LNCAP (cell line): ENCODE measurements at regions not wholly inside any gene's neighbourhood (a gene's known extent, or its start where the extent isn't known, plus 50 kb on each side); places are given as distances from the start of the nearest gene placed in this dataset.

Source experiments
- CTCF ChIP-seq: fragments of 450-650 bp; IDR thresholded peaks from 2 replicates; pipeline ENCODE4 v1.5.1; 2017; ENCODE audit warnings: mild to moderate bottlenecking

DNA sequence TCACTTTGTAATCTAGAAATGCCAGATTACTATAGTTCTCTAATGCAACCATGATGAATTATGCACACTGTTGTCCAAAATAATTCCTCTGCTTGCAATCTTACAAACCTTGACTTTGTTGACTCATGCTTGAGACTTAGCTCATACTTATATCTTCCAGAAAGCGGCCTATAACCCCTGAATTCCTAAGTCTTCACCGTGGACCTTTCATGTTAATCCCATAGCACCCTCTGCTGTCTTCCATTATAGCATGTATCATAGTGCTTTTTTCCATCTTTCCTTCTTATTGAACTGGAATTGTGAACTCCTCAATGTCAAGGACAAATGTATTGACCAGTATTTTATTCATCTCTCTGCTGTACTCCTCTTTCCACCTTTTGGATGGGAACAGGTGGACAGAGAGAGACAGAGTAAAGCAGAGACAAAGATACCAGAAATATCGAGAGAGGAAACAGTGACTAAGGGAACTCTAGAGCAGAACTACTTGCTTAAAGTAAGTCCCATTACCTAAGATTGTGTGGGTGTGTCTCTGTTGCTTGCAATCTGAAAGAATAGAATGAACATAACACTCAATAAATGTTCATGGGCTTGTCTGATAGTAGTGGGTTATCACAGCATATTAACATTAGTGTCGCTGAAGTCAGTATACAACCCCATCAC lies 110.0 kb downstream of the LURAP1L start:
- peak; percentile 77 for TF ChIP-seq CTCF

- no peak for TF ChIP-seq CTCF
Observed at GRCh38 chr9:12889402-12890106, 114.7 kb downstream of the LURAP1L start.

DNA sequence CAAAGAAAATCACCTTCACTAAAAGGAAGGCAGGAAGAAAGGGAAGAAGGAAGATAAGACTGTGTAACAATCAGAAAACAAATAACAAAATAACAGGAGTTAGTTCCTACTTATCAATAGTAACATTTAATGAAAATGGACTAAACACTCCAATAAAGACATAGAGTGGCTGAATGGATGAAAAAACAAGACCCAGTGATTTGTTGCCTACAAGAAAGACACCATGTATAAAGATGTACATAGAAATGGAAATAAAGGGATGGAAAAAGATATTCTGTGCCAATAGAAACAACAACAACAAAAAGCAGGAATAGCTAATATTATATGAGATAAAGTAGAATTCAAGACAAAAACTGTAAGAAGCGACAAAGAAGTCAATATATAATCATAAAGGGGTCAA lies 116.8 kb downstream of the LURAP1L start:
- TF ChIP-seq CTCF, result no peak

DNA sequence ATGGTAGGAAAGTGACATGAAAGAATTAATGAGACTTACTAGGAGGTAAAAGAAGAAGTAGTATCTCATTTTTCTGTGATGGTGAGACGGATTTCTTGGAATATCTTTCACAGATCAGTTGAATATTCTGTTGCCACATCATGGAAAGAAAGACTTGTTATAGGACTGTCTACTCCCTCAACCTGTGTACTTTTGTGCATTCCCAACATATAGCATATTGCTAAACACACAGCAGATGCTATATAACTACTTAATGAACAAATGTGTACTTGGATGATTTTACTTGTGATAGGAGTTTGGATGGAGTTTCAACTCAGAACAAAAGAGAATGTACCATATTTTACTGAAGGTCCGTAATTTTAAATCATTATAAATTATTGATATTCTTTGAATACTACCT lies 128.5 kb downstream of the LURAP1L start:
- no peak for TF ChIP-seq CTCF

DNA sequence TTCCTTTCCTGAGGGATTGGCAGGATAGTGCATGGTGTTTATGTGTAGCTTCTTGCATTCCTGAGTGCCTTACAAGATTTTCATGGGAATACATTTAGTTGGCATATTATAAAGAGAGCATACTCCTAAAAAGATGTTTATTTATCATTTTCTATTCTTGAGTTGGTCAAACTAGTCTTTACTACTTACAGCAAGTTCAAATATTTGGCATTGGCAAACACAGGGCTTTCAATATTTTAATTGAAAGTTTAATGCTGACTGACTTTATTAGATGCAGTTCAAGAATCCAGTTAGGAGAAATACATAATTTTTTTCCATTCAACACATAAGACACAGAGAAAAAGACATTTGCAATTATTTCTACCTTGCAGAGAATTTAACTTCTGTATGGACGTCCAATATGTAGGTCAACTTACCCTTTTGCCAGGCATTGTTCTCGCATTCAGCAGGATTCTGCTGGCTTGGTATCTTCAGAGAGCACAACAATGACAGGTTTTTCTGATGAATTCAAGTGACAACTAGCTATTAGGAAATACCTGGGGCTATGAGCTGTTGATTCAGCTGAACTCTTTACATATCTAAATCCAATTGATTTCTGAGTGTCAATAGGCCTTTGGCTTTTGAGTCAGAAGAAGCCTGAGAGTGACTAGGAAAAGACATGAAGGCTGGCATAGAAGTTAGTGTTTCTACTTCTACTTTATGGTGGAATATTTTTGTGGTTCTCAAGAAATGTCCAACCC lies 129.6 kb downstream of the LURAP1L start:
- no peak for TF ChIP-seq CTCF

GRCh38 chr9:12906646-12907045 lies 131.8 kb downstream of the LURAP1L start:
- no peak for TF ChIP-seq CTCF

DNA sequence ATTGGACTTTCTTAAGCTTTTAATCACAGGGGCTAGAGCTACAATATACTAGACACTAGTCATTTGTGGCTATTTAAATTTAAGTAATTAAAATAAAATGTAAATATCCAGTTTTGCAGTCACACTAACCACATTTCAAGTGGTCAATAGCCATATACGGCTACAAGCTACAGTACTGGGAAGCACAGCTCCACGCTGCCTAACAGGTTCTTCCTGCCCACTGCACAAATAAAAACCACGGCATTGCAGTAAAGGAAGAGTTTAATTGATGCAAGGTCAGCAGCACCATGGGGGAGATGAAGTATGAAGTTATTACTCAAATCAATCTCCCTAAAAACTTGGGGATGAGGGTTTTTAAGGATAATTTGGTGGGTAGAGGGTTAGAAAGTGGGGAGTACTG lies 134.1 kb downstream of the LURAP1L start:
- no peak for TF ChIP-seq CTCF
